DND-41 (cell line): ENCODE measurements at regions not wholly inside any gene's neighbourhood (a gene's known extent, or its start where the extent isn't known, plus 50 kb on each side); places are given as distances from the start of the nearest gene placed in this dataset.

Experiments
- CTCF ChIP-seq: IDR thresholded peaks from 2 replicates; pipeline ENCODE4 v1.5.1; 2012; ENCODE audit warnings: borderline replicate concordance, low read length, moderate library complexity, mild to moderate bottlenecking; ENCODE audit not compliant: poor library complexity, severe bottlenecking; ENCODE audit errors: extremely low read depth
- EZH2 ChIP-seq: IDR thresholded peaks from 3 replicates; pipeline ENCODE4 v1.6.1; 2012; ENCODE audit warnings: borderline replicate concordance, low read depth, mild to moderate bottlenecking, moderate library complexity, low read length, inconsistent platforms; ENCODE audit not compliant: severe bottlenecking

- TF ChIP-seq CTCF: no peak
- TF ChIP-seq EZH2: no peak
These were observed 452.7 kb upstream of the PROK2 start for GRCh38 chr3:72237679-72238009.
